ENCODE measurements at regions not wholly inside any gene's neighbourhood (a gene's known extent, or its start where the extent isn't known, plus 50 kb on each side); places are given as distances from the start of the nearest gene placed in this dataset.
"Not testable (repeated sequence)": the region's sequence is repeated elsewhere in the genome, so short reads cannot be mapped to it uniquely, and the experiment has no call there.

GRCh38 chr17:77619851-77620250 is 338.7 kb upstream of the TNRC6C start:
- DNase-seq (ENCODE audit: low read depth): no peak

GRCh38 chr17:77620282-77620681 is 338.2 kb upstream of the TNRC6C start:
- no peak for DNase-seq (ENCODE audit: low read depth)

GRCh38 chr17:77622084-77622483 is 336.4 kb upstream of the TNRC6C start:
- not testable (repeated sequence) for DNase-seq (ENCODE audit: low read depth)

- no peak for DNase-seq (ENCODE audit: low read depth)
Observed at GRCh38 chr17:77622647-77623046, 335.9 kb upstream of the TNRC6C start.

GRCh38 chr17:77623321-77623720 is 335.2 kb upstream of the TNRC6C start:
- not testable (repeated sequence) for DNase-seq (ENCODE audit: low read depth)

GRCh38 chr17:77628035-77628434 is 330.5 kb upstream of the TNRC6C start:
- DNase-seq (ENCODE audit: low read depth): no peak

GRCh38 chr17:77629284-77629683 is 329.2 kb upstream of the TNRC6C start:
- not testable (repeated sequence) for DNase-seq (ENCODE audit: low read depth)

- DNase-seq (ENCODE audit: low read depth): no peak
Observed at GRCh38 chr17:77631307-77631706, 327.2 kb upstream of the TNRC6C start.

- no peak for DNase-seq (ENCODE audit: low read depth)
Observed at GRCh38 chr17:77632619-77633018, 325.9 kb upstream of the TNRC6C start.

GRCh38 chr17:77634710-77635109 is 323.8 kb upstream of the TNRC6C start:
- no peak for DNase-seq (ENCODE audit: low read depth)

GRCh38 chr17:77635176-77635575 is 323.3 kb upstream of the TNRC6C start:
- DNase-seq (ENCODE audit: low read depth): no peak

GRCh38 chr17:77635785-77636184 is 322.7 kb upstream of the TNRC6C start:
- DNase-seq (ENCODE audit: low read depth): not testable (repeated sequence)

GRCh38 chr17:77636835-77637817 is 321.4 kb upstream of the TNRC6C start:
- DNase-seq (ENCODE audit: low read depth): no peak

- no peak for DNase-seq (ENCODE audit: low read depth)
Observed at GRCh38 chr17:77637818-77638575, 320.5 kb upstream of the TNRC6C start.

- DNase-seq (ENCODE audit: low read depth): no peak
Observed at GRCh38 chr17:77640252-77640651, 318.3 kb upstream of the TNRC6C start.

GRCh38 chr17:77640916-77641605 is 317.4 kb upstream of the TNRC6C start:
- DNase-seq (ENCODE audit: low read depth): no peak

- no peak for DNase-seq (ENCODE audit: low read depth)
Observed at GRCh38 chr17:77641718-77642117, 316.8 kb upstream of the TNRC6C start.

GRCh38 chr17:77644181-77645071 is 314.1 kb upstream of the TNRC6C start:
- no peak for DNase-seq (ENCODE audit: low read depth)

- peak; percentile 18 for DNase-seq (ENCODE audit: low read depth)
Observed at GRCh38 chr17:77645072-77646045, 313.1 kb upstream of the TNRC6C start.

- DNase-seq (ENCODE audit: low read depth): no peak
Observed at GRCh38 chr17:77646046-77646430, 312.5 kb upstream of the TNRC6C start.

Measured in stromal cell of bone marrow (primary cell).